CD14-positive monocyte (primary cell): ENCODE measurements at regions not wholly inside any gene's neighbourhood (a gene's known extent, or its start where the extent isn't known, plus 50 kb on each side); places are given as distances from the start of the nearest gene placed in this dataset.

Source experiments
- DNase-seq, 3 donors: peaks; one replicate each; pipeline ENCODE4 v3.0.0-alpha.2; 2011 to 2022
- H2AFZ ChIP-seq: 2 replicates; pipeline ENCODE4 v1.6.0; 2012; ENCODE audit warnings: mild to moderate bottlenecking, low read depth, low read length, inconsistent platforms; ENCODE audit not compliant: insufficient read depth, poor library complexity, severe bottlenecking
- H3K27ac ChIP-seq, 2 donors: 1 replicate in 1 of 2; 2 replicates in 1 of 2; pipeline ENCODE4 v1.5.1; 2012 to 2013; ENCODE audit warnings: low read length in 2 of 2, control low read depth in 1 of 2, inconsistent platforms in 1 of 2, low read depth in 1 of 2, mild to moderate bottlenecking in 1 of 2
- H3K27me3 ChIP-seq, 2 donors: one replicate each; pipeline versions ENCODE4 v1.6.0 to v1.6.1; 2011 to 2013; ENCODE audit warnings: low read length in 2 of 2; ENCODE audit not compliant: control insufficient read depth in 2 of 2, insufficient read depth in 2 of 2
- H3K36me3 ChIP-seq, 2 donors: replicated peaks in 1 of 2; 1 replicate in 1 of 2; 2 replicates in 1 of 2; pipeline versions ENCODE4 v1.5.1 to v1.6.1; 2012 to 2013; ENCODE audit warnings: low read length in 2 of 2, control low read depth in 1 of 2, inconsistent platforms in 1 of 2, mild to moderate bottlenecking in 1 of 2; ENCODE audit not compliant: insufficient read depth in 2 of 2, control insufficient read depth in 1 of 2
- H3K4me1 ChIP-seq, 2 donors: 1 replicate in 1 of 2; 2 replicates in 1 of 2; pipeline versions ENCODE4 v1.5.1 to v1.6.1; 2012 to 2013; ENCODE audit warnings: low read length in 2 of 2, control low read depth in 1 of 2, inconsistent platforms in 1 of 2, mild to moderate bottlenecking in 1 of 2, moderate library complexity in 1 of 2; ENCODE audit not compliant: insufficient read depth in 2 of 2, control insufficient read depth in 1 of 2
- H3K4me2 ChIP-seq: replicated peaks from 2 replicates; pipeline ENCODE3; 2012; ENCODE audit warnings: low read length, moderate library complexity, mild to moderate bottlenecking; ENCODE audit not compliant: poor library complexity, severe bottlenecking; ENCODE audit errors: extremely low read depth
- H3K4me3 ChIP-seq, 3 experiments: fragments of 200-600 bp in 1 of 3; sonication (generic) in 1 of 3; replicated peaks in 1 of 3; 1 replicate in 2 of 3; 2 replicates in 1 of 3; pipeline ENCODE4 v1.5.1; 2011 to 2013; ENCODE audit warnings: low read length in 3 of 3, mild to moderate bottlenecking in 3 of 3, control low read depth in 2 of 3, low read depth in 2 of 3, inconsistent platforms in 1 of 3, moderate library complexity in 1 of 3
- H3K79me2 ChIP-seq: 2 replicates; pipeline ENCODE4 v1.6.0; 2012; ENCODE audit warnings: mild to moderate bottlenecking, control low read depth, inconsistent platforms, low read length, moderate library complexity; ENCODE audit not compliant: insufficient read depth
- H3K9ac ChIP-seq: 2 replicates; pipeline ENCODE4 v1.6.0; 2017; ENCODE audit warnings: low read length, mild to moderate bottlenecking; ENCODE audit not compliant: insufficient read depth, poor library complexity, severe bottlenecking
- H3K9me3 ChIP-seq, 2 donors: replicated peaks in 1 of 2; 1 replicate in 1 of 2; 2 replicates in 1 of 2; pipeline versions ENCODE4 v1.5.1 to v1.6.1; 2012 to 2013; ENCODE audit warnings: low read length in 2 of 2, control low read depth in 1 of 2; ENCODE audit not compliant: control insufficient read depth in 1 of 2, insufficient read depth in 1 of 2
- H4K20me1 ChIP-seq: 2 replicates; pipeline ENCODE4 v1.6.0; 2012; ENCODE audit warnings: mild to moderate bottlenecking, low read length, control low read depth, moderate library complexity; ENCODE audit not compliant: insufficient read depth
- H3K27ac Mint-ChIP-seq, 7 donors: one replicate each; pipeline ENCODE4 v1.8.0; 2020; ENCODE audit warnings: mild to moderate bottlenecking in 7 of 7, mixed read lengths in 7 of 7, moderate library complexity in 6 of 7, inconsistent platforms in 2 of 7
- H3K27me3 Mint-ChIP-seq, 3 donors: one replicate each; pipeline ENCODE4 v1.8.0; 2021 to 2022; ENCODE audit warnings: low read depth in 3 of 3, mild to moderate bottlenecking in 3 of 3, mixed read lengths in 3 of 3, moderate library complexity in 3 of 3, inconsistent platforms in 1 of 3
- H3K36me3 Mint-ChIP-seq, 2 donors: one replicate each; pipeline ENCODE4 v1.8.0; 2020; ENCODE audit warnings: mixed read lengths in 2 of 2, inconsistent platforms in 1 of 2, mild to moderate bottlenecking in 1 of 2
- H3K4me1 Mint-ChIP-seq: one replicate; pipeline ENCODE4 v1.8.0; 2020; ENCODE audit warnings: mild to moderate bottlenecking, mixed read lengths
- H3K4me3 Mint-ChIP-seq, 2 donors: one replicate each; pipeline ENCODE4 v1.8.0; 2020; ENCODE audit warnings: mild to moderate bottlenecking in 2 of 2, mixed read lengths in 2 of 2, moderate library complexity in 1 of 2
- H3K9me3 Mint-ChIP-seq, 7 donors: one replicate each; pipeline ENCODE4 v1.8.0; 2020 to 2022; ENCODE audit warnings: mixed read lengths in 7 of 7, mild to moderate bottlenecking in 6 of 7, moderate library complexity in 6 of 7, inconsistent platforms in 2 of 7
- WGBS: methylation state at CpG from one replicate; pipeline ENCODE4 v1.1.5; 2013; ENCODE audit warnings: missing lambda C conversion rate; ENCODE audit not compliant: insufficient coverage; 5-methylcytosine and 5-hydroxymethylcytosine counted together
- intact Hi-C, 2 donors: fragments of 100-400 bp; cut with micrococcal nuclease; formaldehyde crosslinking; loops; one replicate each; pipeline versions ENCODE4 v1.15.0 to v1.15.1; 2023
- TF ChIP-seq, protein P1 (sequence below): fragments of 200-600 bp; IDR thresholded peaks from one replicate; pipeline ENCODE4 v1.8.0; 2022; ENCODE audit warnings: antibody characterized with exemption, mild to moderate bottlenecking

DNA sequence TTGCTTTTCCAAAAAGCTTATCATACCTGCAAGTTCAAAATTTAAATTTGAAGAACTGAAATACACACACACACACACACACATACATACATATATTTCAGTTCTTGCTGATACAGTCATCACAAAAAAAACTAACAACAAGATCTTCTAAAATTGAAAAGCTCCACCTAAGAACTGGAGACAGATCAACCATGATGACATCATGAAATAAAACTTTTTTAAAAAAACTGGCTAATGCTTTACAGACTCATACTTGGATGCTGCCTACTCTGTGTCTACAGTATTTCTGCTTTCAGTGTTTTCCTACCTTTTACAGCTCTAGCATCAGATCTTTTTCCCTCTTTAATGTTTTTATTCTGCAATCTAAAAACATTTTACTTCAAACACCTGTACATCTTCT is 261.4 kb downstream of the DIO2 start:
- no peak overlapping the region for H3K4me3 Mint-ChIP-seq
- H4K20me1 ChIP-seq, result no peaks in the 10 kb centered on the region
- no peaks in the 10 kb centered on the region for H3K79me2 ChIP-seq
- peaks cover 3 to 11% (median 8%) of the 10 kb centered on the region in 7 donors for H3K9me3 Mint-ChIP-seq
- no peaks in the 10 kb centered on the region for H3K4me1 ChIP-seq
- H3K27ac Mint-ChIP-seq, result no peak overlapping the region
- H3K27me3 ChIP-seq, result no peaks in the 10 kb centered on the region
- H3K36me3 ChIP-seq, result no peaks in the 10 kb centered on the region
- no peak overlapping the region for H2AFZ ChIP-seq
- no peak overlapping the region for H3K27ac ChIP-seq
- no peak for DNase-seq
- no peaks in the 10 kb centered on the region for H3K27me3 Mint-ChIP-seq
- peaks cover 4 to 22% of the 10 kb centered on the region in 2 donors for H3K9me3 ChIP-seq
- TF ChIP-seq, protein P1, sequence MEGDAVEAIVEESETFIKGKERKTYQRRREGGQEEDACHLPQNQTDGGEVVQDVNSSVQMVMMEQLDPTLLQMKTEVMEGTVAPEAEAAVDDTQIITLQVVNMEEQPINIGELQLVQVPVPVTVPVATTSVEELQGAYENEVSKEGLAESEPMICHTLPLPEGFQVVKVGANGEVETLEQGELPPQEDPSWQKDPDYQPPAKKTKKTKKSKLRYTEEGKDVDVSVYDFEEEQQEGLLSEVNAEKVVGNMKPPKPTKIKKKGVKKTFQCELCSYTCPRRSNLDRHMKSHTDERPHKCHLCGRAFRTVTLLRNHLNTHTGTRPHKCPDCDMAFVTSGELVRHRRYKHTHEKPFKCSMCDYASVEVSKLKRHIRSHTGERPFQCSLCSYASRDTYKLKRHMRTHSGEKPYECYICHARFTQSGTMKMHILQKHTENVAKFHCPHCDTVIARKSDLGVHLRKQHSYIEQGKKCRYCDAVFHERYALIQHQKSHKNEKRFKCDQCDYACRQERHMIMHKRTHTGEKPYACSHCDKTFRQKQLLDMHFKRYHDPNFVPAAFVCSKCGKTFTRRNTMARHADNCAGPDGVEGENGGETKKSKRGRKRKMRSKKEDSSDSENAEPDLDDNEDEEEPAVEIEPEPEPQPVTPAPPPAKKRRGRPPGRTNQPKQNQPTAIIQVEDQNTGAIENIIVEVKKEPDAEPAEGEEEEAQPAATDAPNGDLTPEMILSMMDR, result no peak
- no peak overlapping the region for H3K4me2 ChIP-seq
- H3K9ac ChIP-seq, result no peak overlapping the region
- intact Hi-C loops, result no loop called here
- H3K36me3 Mint-ChIP-seq, result no peaks in the 10 kb centered on the region
- no peaks in the 10 kb centered on the region for H3K4me1 Mint-ChIP-seq
- no peak overlapping the region for H3K4me3 ChIP-seq

DNA sequence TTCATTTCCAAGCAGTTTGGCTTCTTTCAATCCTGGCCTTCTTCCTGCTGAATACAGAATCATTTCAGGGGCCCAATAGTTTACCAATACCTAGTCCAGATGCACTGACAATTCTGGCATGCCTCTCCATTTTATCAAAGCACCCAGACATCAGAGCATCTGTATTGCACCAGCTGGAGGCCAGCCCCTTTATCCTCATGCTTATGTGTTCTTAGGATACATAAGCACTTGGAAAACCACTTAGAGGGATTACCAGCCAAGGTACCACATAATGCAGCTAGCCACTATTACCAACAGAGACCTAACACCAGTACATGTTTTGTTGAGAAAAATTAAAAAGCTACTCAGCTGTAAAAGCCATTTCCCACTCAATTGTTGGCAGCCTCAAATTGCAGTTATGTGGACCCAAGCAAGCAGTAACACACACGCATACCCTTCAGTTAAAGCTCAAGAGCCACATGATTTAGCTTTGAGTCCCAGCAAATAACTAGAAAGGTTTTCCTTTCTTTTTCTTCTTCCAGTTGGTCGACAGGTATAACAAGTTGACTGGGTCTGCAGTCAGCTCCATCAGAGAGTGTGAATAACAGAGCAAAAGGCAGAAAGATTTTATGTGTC is 263.8 kb downstream of the DIO2 start:
- Histone ChIP-seq H3K4me2 (no peak overlapping the region), H3K4me1 (no peaks in the 10 kb centered on the region), H3K4me3 (no peak overlapping the region), H2AFZ (no peak overlapping the region), H4K20me1 (no peaks in the 10 kb centered on the region), H3K27ac (no peak overlapping the region), H3K36me3 (no peaks in the 10 kb centered on the region), H3K79me2 (no peaks in the 10 kb centered on the region), H3K9ac (no peak overlapping the region), H3K9me3 (peaks cover 0 to 9% of the 10 kb centered on the region in 2 donors), H3K27me3 (no peaks in the 10 kb centered on the region)
- TF ChIP-seq, protein P1, result no peak
- WGBS, result 86% methylated on average over 1 of the region's 2 CpGs
- intact Hi-C loops, result no loop called here
- no peaks in the 10 kb centered on the region for H3K36me3 Mint-ChIP-seq
- no peaks in the 10 kb centered on the region for H3K4me1 Mint-ChIP-seq
- peaks cover 0 to 10% (median 2%) of the 10 kb centered on the region in 7 donors for H3K9me3 Mint-ChIP-seq
- H3K27me3 Mint-ChIP-seq, result no peaks in the 10 kb centered on the region
- no peak overlapping the region for H3K4me3 Mint-ChIP-seq
- DNase-seq, result no peak
- no peak overlapping the region for H3K27ac Mint-ChIP-seq
